ENCODE measurements at regions not wholly inside any gene's neighbourhood (a gene's known extent, or its start where the extent isn't known, plus 50 kb on each side); places are given as distances from the start of the nearest gene placed in this dataset.

DNA sequence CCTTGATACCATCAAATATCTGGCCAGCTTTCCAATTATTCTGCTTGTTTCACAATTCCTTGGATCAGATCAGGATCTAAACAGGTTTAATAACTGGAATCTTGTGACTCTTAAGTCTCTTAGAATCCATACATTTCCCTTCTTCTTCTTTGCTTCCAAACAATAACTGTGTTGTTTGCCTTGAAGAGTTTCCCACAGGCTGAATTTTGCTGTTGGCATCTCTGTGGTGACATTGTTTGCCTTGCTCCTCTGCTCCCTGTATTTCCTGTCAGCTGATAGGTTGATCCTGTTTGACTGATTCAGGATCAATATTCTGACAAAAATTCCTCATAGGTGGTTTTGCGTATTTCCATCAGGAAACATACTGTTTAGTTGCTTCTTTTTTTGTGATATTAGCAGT lies 248.4 kb upstream of the LMCD1 start:
- DNase-seq (ENCODE audit: low read depth in 2 of 2) = no peak

DNA sequence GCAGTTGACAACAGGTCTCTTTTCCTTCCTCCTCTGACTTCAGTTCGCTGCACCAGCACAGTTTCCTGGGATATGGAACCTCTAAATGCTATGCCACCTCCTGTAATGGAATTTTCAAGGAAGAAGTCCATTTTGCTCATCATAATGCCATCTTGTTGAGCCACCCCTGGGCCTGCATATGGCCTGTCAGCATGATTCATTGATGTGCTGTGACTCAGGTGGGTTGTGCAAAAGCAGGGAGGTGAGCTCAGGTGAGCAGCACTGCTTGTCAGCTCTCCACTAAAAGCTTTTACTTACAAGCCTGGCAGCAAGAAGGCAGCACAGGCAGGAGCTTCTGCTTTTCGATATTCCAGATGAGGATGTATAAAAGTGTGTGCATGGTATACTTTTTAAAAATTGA lies 247.1 kb upstream of the LMCD1 start:
- no peak for DNase-seq (ENCODE audit: low read depth in 2 of 2)

DNA sequence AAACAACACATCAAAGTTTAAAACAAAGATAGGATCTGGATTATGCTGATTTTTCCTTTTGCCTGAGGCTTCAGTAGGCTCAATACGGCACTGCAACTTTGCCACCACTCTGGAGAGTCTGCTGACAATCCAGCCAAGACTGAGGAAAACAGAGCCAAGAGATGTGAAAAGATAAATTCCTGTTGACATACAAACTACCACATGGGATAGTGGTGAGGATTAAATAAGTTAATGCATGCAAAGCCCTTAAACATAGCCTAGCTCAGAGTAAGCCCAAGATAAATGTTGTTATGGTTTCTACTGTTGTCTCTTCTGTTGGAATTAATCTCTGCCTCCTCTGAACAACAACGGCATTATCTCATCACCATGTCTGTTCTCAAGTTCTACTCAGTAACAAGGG lies 245.9 kb upstream of the LMCD1 start:
- no peak for DNase-seq (ENCODE audit: low read depth in 2 of 2)

DNA sequence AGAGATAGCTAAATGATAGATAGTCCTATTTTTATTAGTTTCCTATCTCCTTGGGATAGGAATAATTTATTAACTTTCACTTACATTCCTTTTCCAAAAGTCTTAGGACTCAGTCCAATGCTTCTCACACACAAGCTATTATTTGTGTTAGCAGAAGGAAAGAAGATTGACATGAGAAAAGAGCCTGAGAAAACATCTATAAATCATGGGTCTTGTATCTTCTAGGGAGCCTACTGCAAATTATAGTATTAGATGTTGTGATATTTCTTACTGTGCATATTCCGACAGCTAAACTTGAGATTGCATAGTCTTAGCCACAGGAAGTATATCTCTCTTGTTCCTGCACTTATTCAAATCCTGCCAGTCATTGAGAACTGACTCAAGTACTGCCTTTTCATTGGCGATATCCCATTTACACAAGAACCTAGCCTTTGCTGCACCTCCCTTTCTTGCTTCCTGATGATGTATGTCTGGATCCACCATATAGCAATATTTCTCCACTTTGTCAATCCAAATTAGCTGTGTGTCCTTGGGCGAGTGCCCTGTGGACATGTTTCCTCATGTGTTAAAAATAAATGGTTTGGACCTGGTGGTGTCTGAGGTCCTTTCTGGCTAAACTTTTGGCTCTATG lies 245.1 kb upstream of the LMCD1 start:
- DNase-seq (ENCODE audit: low read depth in 2 of 2) = no peak

DNA sequence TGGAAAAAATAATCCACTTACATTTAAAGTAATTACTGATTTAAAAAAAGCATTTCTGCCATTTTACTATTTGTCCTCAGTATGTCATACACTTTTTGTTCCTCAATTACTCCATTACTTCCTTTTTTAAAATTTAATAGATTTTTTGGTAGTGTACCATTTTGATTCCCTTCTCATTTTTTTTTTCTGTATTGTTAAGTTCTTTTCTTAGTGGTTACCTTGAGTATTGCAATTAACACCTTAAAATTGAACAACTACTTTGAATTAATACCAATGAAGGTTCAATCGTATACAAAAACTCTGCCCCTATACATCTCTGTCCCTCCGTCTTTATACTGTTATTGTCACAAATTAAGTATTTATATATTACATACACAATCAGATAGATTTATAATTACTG lies 240.6 kb upstream of the LMCD1 start:
- DNase-seq (ENCODE audit: low read depth in 2 of 2) = no peak

DNA sequence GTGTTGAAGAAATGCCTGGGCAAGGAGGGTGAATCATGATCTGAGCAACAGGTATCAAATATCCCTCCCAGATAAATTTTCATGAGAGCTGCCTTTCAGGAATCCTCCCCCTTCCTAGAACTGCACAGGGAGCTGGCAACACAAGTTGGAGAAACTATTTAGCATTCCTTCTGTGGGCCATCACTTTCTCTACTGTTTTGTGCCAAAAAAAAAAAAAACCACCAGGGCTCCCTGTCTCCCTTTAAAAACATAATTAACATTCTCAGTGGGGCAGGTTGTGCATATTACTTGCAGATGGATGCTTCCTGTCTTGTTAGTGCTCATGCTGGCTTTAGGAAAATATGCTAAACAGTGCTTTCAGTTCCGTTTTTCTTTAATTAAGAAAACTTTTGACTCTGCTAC lies 234.9 kb upstream of the LMCD1 start:
- DNase-seq (ENCODE audit: low read depth in 2 of 2) = no peak

DNA sequence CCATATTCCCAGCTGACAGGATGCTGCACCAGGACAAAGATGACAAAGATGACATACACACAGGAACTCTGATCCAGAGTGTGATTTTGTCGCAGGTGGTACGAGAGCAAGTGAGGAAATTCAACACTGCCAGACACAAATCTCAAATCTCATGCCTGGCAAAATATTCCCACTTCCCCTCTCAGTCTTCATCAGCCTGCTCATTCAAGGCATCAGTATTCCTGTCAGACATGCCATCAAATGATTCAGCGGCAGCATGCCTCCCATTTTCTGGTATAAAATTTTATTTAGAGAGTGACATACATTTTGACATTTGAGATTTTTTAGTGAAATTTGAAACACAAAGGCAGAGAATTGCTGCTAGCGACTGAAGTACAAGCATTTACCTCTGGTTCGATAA lies 228.1 kb upstream of the LMCD1 start:
- DNase-seq (ENCODE audit: low read depth in 2 of 2) = no peak

DNA sequence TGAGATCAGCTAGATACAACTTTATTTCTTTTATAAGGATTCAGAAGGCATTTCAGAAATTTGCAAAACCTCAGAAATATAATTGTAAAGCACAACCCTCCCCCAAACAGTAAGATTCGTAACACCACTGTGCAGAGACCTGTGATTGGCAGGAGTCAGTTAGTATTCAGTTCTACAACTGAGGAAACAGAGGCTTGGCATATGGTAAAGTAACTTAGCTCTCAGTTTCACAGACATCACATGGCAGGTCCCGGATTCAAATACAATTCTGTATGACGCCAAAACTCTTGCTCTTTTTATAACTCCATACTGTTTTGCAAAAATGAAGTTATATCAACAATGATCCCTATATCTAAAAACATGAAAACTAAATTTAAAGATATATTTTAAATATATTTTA lies 225.6 kb upstream of the LMCD1 start:
- no peak for DNase-seq (ENCODE audit: low read depth in 2 of 2)

DNA sequence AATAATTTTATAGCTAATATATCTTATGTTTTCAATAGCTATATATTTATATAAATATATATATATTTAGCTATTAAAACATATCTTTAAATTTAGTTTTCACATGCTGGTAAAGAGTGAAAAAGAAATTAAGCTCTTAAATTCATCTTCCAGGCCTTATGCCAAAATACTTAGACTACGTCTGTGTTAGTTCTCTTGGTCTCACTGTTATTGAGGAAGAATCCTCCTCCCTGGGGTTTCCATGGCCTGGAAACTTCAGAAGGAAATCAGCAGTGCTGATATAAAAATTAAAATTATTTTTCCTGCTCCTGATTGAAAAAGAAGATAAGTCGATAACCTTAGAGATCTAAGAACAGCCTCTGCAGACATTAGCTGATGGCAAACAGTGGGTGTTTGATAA lies 225.1 kb upstream of the LMCD1 start:
- no peak for DNase-seq (ENCODE audit: low read depth in 2 of 2)

DNA sequence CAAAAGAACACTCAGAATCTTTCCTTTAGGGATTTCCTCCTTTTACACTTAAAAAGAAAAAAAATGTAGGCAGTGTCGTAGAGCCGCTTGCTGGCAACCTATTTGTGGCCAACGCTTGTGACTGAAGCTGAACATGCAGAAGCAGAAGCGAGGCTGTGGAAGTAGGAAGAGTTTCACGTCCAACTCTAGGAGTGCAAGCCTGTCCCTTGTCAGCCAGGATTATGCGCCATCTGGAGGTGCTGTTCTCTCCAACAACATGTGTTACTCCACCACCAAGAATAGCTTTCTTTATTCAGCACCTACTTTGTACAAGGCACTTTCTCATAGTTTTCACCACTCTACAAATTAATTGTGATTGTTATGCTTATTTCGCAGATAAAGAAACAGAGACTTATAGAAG lies 223.2 kb upstream of the LMCD1 start:
- DNase-seq (ENCODE audit: low read depth in 2 of 2) = no peak

DNA sequence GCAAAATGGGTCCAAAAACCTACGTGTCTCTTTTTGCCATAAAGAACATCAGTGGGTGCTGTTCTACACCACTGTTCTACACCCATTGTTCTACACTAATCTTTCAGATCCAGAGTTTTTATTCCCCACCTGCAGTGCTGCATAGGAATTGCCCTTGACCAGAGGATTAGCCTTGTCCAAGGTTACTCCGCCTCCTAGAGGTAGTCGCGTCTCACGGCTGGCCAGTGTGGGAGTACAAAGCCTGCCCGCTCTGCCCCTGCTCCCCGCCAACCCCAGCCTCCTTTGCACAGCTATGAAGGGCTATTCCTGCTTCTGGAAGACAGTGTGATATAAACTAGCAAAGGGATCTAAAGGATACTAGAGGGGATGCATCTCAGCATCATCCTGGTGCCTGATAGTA lies 222.1 kb upstream of the LMCD1 start:
- no peak for DNase-seq (ENCODE audit: low read depth in 2 of 2)

DNA sequence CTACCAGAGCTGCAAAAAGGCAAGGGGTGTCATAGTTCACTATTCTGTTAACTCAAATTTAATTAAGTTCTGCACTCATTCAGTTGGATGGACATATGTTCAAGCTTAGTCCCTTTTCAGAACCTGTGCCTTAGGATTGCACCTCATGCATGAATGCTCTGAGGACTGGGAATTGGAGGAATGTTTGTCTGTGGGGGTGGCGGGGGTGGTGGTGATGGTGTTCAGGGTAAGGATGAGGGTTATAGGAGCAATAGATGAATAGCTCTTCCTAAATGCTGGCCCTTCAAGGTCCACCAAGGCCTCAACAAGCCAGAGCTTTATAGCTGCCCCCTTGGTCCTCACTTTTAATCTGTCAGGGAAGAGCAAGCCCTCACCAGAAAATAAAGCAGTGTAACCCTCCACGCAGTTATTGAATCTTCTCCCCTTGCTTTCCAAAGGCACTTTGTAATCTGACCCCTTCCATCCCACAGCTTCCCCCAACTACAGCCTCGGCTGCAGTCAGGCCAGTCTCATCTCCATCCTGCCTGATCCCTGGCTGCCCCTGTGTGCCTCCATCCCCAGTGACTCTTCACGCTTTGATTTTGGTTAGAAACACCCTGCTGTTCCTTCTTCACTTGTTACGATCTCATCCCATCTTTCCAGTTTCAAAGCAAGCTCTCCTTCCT lies 221.6 kb upstream of the LMCD1 start:
- no peak for DNase-seq (ENCODE audit: low read depth in 2 of 2)

DNA sequence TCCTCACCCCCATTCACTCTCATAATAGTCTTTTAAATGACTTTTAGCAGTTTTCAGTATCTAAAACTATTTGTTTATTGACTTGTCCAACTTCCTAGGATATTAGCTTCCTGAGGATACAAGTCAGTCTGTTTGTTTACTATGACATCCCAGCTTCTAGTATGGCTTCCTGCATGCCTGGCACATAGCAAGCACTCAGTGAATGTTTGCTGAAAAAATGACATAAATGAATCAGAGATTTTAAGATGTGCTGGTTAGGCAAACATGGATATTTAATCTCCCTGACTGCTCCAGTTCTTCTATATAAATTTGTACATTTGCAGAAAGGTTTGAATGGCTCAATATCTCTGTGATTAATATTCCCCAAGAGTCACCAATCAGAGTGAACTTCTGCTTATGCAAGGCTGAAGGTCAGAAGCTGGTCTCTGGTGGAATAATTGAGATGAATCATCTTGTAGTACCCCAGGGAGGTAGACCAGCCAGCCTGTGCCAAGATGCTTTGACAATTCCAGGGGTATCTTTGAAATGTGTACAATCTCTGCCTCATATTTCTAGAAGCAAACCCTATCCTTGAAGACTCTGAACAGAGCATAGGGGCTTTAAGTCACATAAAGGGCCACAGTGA lies 219.0 kb upstream of the LMCD1 start:
- no peak for DNase-seq (ENCODE audit: low read depth in 2 of 2)

DNA sequence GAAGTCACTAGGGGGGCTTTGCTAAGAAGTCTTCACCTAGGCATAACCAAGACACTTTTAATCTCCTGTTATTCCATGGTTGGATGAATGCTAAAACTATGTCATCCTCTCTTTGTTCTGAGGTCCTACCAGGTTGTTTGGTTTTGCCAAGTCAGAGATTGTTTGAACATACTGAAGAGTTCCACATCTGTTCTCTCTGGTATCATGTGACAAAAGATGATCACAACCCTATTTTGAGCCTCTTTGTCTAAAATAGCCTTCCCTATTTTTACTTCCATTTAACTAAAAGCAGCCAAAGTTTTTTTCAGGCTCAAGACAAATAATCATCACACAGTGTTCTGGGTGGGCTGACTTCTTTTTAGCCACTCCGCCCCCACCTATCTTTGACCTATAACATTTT lies 218.4 kb upstream of the LMCD1 start:
- DNase-seq (ENCODE audit: low read depth in 2 of 2) = no peak

DNA sequence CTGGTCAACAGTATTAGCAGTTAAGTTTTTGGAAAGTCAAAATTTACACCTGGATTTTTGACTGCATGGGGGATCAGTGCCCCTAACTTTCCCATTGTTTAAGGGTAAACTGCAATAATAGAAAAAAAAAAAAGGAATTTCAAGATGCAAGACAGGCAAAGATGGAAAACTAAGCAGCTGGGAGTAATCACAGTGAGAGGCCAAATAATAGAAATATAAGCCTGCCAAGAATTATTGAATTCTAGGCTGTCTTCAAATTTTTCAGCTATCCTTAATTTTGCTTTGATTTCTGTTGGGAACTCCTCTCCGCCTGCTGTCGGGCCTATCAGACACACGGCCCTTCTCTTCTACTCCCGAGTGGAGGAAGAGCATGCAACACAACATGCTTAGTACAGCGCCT lies 215.5 kb upstream of the LMCD1 start:
- no peak for DNase-seq (ENCODE audit: low read depth in 2 of 2)

DNA sequence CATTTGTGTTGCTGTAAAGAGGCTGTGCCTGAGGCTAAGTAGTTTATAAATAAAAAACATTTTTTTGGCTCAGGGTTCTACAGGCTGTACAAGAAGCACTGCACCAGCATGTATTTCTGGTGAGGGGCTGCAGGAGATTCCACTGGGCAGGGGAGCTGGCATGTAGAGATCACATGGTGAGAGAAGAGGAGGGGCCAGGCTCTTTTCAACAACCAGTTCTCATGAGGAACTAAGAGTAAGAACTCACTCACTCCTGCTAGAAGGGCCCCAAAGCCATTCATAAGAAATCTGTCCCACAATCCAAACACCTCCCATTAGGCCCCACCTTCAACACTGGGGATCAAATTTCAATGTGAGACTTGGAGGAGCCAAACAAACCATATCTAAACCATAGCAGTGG lies 214.9 kb upstream of the LMCD1 start:
- DNase-seq (ENCODE audit: low read depth in 2 of 2) = no peak

DNA sequence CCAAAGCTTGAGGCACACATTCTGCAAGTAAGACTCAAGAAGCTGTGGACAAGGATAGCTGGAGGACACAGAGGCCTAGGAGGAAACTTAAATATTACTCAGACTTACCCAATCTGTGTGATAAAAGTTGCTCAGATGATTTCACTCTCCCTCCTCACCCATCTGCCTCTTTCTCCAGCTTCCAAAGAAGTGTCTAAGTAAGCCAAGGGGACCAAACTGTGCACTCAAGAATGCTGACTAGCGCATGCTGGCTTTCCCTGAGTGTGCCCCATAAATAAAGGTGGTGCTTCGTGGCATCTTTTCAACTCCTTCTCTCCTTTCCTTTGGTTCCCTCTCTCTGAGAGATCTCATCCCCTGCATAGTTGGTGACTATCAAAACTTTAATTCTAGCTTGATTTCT lies 211.0 kb upstream of the LMCD1 start:
- DNase-seq (ENCODE audit: low read depth in 2 of 2) = no peak

DNA sequence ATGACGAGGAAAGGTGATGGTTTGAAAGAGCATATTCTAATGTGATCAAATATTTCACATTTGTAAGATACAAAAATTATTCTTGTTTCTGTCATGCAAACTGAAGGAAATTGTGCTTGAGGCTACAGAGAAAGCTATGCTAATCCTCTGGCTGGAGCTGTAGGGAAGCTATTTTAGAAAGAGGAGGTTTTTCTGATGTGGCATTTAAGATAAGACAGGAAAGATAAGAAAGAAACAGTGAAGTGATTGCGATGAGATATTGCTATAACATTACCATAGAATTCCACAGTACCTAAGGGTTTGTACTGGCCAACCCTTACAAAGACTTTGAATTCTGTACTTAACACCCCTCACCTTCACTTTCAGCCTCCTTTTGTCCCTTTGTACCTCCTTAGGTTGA lies 205.2 kb upstream of the LMCD1 start:
- no peak for DNase-seq (ENCODE audit: low read depth in 2 of 2)

DNA sequence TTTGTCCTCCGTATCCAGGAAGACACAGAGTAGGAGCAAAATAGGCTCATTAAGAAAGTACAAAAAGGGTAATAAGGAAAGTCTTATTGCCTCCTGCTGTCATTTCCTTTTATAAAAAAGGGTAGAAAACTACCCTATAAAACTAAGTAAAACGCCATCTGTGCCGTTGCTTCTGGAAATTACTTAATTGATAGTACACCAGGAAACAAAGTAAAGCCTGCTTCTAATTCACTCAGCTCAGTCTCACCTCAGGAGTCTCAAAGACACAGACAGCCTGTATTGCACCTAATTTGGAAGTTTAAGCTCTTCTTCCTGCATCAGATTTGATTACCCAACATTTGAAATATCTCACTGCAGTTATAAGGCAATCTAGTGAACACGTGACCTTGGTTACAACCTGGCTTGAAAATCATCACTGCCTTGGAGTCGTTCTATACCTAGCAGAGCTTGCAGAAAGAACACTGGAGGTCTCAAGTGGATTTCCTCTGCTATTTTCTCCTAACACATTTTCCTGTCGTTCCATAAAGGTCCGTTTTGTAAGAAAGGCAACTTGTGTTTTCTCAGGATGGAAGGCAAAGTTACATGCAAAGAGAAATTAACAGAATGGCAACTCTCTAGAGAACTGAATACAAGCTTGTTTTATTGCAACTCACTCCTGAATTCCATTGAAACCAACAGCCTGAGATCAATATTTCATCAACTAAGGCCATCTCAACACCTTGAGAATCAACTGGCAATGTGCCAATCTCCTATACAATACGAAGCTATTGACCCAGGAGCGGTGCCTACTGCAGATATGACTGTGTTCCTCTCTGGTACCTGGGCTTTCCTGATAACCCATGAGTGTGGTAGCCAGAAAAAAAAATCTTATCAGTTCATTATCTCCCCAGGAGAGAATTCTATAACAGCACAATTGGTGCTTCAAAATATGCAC lies 203.3 kb upstream of the LMCD1 start:
- no peak for DNase-seq (ENCODE audit: low read depth in 2 of 2)

DNA sequence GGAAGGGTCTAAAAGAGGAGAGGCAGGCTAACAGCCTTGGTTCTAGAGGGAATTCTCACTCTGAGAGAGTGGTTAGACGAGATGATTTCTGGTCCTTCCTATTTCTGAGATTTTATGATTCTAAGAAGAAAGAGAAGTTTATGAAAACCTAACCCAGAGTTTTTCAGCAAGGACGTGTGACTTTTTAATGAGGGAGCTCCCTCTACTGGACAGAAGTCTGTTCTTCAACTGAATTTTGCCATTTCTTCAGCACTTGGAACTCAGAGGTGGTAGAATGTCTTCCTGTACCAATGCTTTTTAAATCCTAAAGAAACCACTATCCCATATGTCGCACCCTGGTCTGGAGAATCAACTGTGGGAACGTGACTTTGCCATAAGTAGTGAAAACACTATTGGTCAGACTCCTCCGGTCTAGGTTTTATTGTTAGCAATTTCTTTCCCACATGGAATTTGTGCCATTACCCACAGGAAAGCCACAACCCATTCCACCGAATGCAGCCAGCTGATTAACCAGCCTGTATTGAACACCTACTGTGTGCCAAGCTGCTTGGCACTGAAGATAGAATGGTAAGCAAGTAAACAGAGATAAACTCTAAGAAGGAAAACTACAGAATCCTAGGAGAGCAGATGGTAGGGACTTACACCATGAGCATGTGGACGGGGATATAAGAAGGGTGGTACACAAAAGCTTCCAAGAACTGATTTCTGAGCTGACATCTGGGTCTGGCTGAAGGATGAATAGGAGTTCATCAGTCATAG lies 199.5 kb upstream of the LMCD1 start:
- DNase-seq (ENCODE audit: low read depth in 2 of 2) = peak; percentile 18 to 54

DNA sequence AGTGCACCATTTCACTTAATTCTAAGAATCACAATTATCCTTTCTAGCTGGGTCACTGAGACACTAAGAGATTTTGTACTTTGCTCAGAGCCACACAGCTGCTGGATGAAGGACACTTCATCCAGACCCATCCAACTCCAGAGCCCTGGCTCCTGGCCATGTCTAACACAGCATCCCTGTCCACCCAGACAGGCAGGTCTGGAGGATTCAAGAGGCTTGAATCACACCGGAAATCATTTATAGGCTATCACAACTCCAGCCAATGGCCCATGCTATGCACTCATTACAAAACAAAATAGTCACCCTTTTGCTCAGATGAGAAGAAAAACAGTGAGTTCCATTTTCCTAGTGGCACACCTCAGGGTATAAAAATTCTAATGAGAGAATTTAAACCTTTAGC lies 198.2 kb upstream of the LMCD1 start:
- no peak for DNase-seq (ENCODE audit: low read depth in 2 of 2)

DNA sequence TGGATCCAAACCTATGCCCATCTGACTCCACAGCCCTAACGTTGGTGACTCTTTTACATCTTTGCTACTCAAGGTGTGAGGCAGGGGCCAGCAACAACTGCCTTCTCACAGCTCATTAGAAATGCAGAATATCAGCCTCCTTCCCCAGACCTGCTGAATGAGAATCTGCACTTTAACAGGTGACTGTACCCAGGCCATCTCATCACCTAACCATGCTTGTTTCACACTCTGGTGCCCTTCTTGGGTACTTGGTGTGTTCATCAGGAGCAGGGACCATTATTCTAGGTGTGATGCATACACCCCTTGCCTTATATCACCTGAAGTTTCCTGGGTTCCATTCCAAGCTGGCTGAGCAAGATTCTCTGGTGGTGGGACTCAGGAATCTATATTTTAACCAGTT lies 196.3 kb upstream of the LMCD1 start:
- no peak for DNase-seq (ENCODE audit: low read depth in 2 of 2)

Measured in dermis microvascular lymphatic vessel endothelial cell (primary cell).